Activated CD4-positive, alpha-beta memory T cell treated with anti-CD3 and anti-CD28 coated beads, Interleukin-2, amount 10 ng/mL, durations not matched to agents 7 days and 5 days (primary cell): ENCODE measurements at regions not wholly inside any gene's neighbourhood (a gene's known extent, or its start where the extent isn't known, plus 50 kb on each side); places are given as distances from the start of the nearest gene placed in this dataset.

Experiments
- CTCF ChIA-PET: fragments of 350-600 bp; sonication (Branson Sonifier 250); formaldehyde crosslinking; loops from one replicate; lab custom pipeline; 2021; ENCODE audit warnings: antibody characterized with exemption, inconsistent platforms; lab: Charles Lee
- POLR2A ChIA-PET: fragments of 350-600 bp; sonication (Branson Sonifier 250); formaldehyde crosslinking; loops from one replicate; lab custom pipeline; 2021; ENCODE audit warnings: antibody characterized with exemption; lab: Charles Lee
- DNase-seq: peaks from one replicate; pipeline ENCODE4 v3.0.0-alpha.2; 2020
- H3K27ac Mint-ChIP-seq: one replicate; pipeline ENCODE4 v1.8.0; 2021; ENCODE audit warnings: mild to moderate bottlenecking, mixed read lengths
- H3K27me3 Mint-ChIP-seq: one replicate; pipeline ENCODE4 v1.8.0; 2021; ENCODE audit warnings: mixed read lengths
- H3K36me3 Mint-ChIP-seq: one replicate; pipeline ENCODE4 v1.8.0; 2021; ENCODE audit warnings: low read depth, mixed read lengths
- H3K4me1 Mint-ChIP-seq: one replicate; pipeline ENCODE4 v1.8.0; 2021; ENCODE audit warnings: mixed read lengths
- H3K4me3 Mint-ChIP-seq: one replicate; pipeline ENCODE4 v1.8.0; 2021; ENCODE audit warnings: mild to moderate bottlenecking, mixed read lengths
- H3K9me3 Mint-ChIP-seq: one replicate; pipeline ENCODE4 v1.8.0; 2021; ENCODE audit warnings: mixed read lengths

DNA sequence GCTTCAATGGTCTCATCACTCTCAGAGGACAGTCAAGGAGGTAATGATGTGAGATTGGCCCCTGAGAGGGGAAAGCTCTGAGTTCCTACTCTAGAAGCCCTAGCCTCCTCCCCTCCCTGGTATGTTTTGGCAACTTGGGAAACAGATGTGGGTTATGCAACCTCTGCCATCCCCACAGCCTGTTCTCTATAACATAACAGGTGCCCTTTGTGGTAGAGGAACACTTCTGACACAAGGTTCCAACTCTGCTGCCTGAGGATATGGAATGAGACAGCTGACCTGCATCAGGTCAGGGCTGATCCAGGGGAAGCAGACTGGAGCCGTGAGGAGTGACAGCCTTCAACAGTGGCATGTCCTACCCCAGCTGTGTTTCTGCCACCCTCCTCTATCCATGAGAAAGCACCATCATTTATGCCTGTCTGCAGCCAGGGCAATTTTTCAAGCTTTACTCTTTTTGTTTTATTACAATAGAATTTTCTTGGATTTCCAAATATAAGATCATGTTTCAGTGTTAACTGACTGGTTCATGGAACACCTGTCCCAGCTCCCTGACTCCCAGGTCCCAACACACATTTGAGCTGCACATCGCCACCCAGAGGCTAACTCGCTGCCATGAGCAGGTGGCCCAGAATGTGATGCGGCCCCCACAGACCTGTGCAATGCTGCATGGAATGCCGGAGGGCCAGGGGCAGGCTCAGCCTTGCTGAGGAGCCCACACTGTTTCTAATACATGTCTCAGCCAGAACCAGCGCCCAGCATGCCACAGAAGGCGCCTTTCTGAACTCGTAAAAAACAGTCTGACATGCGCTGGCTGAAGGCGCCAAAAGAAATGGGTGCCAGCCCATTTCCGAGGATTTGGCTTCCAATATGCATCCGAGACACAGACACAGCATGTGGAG lies 124.8 kb upstream of the CHST15 start:
- no peak overlapping the region for H3K27ac Mint-ChIP-seq
- peaks cover 14% of the 10 kb centered on the region for H3K4me1 Mint-ChIP-seq
- ChIA-PET POLR2A (no interaction called here), CTCF (no interaction called here)
- no peaks in the 10 kb centered on the region for H3K9me3 Mint-ChIP-seq
- peaks cover 3% of the 10 kb centered on the region for H3K27me3 Mint-ChIP-seq
- no peaks in the 10 kb centered on the region for H3K36me3 Mint-ChIP-seq
- H3K4me3 Mint-ChIP-seq = no peak overlapping the region
- DNase-seq = no peak

DNA sequence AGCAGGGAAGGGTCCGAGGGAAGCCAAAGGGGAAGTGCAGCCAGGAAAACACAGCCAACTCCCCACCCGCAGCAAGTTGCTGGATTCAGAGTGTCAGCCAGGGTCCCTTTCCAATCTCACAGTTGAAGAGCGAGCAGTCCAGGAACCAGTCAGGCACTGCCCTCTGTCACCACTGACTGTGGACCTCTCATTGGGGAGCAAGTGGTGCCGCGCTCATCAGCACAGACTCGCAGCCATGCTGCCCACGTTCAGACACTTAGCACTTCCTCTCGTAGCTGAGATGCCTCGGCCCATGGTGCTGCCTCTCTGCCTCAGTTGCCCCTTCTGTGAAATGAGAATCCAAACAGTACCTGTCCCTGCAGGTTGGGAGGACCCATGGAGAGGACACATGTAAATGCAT lies 123.6 kb upstream of the CHST15 start:
- peaks cover 3% of the 10 kb centered on the region for H3K27me3 Mint-ChIP-seq
- no peaks in the 10 kb centered on the region for H3K36me3 Mint-ChIP-seq
- H3K27ac Mint-ChIP-seq = no peak overlapping the region
- no peak for DNase-seq
- ChIA-PET POLR2A (no interaction called here), CTCF (no interaction called here)
- no peaks in the 10 kb centered on the region for H3K9me3 Mint-ChIP-seq
- H3K4me3 Mint-ChIP-seq = no peak overlapping the region
- H3K4me1 Mint-ChIP-seq = peaks cover 13% of the 10 kb centered on the region

DNA sequence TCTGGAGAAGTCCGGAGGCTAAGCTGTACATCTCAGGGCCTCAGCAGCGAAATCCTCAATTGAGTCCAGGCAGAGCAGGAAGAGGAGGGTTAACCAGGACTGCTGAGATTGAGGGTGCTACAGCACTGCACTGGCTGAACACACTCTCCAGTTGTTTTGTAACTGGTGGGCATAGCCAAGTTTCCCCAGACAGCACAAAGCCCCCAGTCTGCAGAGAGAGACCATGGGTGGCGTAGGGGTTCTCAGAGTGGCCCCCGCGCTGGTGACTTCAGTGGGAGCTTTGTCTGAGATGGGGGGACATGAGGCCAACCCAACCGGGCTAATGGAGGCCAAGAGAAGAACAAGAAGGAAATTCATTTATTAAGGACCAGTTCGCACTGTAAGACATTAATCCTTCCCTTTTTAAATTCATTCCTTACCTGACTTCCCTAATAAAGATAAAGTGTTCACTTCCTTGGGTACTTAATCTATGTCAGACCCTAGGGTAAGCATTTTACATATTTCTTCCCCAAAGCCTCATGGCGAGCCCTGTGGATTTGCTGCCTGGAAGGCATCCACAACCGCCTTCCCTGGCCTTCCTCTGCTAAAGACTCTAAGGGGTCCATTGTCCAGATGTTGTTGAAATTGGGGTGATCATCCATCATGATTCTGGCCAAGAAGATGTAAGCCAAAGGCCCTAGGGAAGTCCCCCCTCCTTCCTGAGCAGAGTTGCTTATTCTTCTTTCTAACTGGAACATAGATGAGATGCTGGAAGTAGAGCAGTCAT lies 121.4 kb upstream of the CHST15 start:
- no peak for DNase-seq
- H3K4me1 Mint-ChIP-seq = no peaks in the 10 kb centered on the region
- CTCF ChIA-PET = no interaction called here
- no peak overlapping the region for H3K27ac Mint-ChIP-seq
- no peak overlapping the region for H3K4me3 Mint-ChIP-seq
- POLR2A ChIA-PET = no interaction called here
- H3K36me3 Mint-ChIP-seq = no peaks in the 10 kb centered on the region
- H3K9me3 Mint-ChIP-seq = no peaks in the 10 kb centered on the region
- peaks cover 3% of the 10 kb centered on the region for H3K27me3 Mint-ChIP-seq

DNA sequence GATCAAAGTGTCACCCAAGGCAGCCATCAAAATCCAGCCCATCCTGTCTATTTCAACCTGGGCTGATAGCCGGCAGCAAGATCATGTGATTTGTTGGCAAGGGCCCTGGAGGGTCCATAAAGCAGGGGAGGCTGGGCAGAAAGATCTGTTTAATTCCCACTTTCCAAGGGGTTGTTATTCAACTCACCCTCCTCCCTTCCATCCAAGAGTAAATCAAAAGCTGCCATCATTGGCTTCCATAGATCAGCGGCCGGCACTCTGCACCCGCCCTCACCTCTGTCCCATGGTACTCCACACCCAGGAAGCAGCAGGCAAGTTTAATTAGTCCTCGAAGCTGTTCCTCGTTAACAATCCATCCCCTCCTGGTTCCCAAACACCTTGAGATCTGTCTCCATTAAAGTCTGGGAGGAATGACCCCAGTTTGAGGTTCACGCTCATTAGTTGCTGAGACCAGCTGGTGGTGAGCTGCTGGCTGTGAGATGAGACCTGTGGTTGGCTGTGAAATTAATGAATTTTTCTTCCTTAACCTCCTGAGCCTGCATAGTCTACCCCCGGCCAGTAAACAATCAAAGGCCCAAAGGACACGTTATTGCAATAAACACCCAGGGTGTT lies 120.6 kb upstream of the CHST15 start:
- H3K27me3 Mint-ChIP-seq = peaks cover 3% of the 10 kb centered on the region
- no peak overlapping the region for H3K4me3 Mint-ChIP-seq
- H3K36me3 Mint-ChIP-seq = no peaks in the 10 kb centered on the region
- no peaks in the 10 kb centered on the region for H3K9me3 Mint-ChIP-seq
- H3K27ac Mint-ChIP-seq = no peak overlapping the region
- ChIA-PET POLR2A (no interaction called here), CTCF (no interaction called here)
- H3K4me1 Mint-ChIP-seq = no peaks in the 10 kb centered on the region
- DNase-seq = no peak

DNA sequence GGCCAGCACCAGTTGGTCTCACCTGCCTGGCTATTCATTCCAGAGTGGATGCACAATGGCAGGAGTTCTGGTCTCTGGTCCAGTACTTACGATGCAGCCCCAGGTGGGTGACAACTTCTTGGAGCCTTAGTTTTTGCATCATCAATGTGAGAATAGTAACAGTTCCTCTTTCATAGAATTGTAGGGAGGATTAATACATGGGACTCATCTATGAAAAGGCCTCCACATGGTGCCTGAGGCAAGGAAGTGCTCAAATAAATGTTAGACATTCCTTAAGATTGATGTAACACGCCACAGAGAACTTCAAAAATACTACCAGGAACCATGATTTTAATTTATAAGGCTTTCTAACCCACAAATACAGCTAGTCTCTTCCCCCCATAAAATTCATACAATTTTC lies 120.1 kb upstream of the CHST15 start:
- H3K36me3 Mint-ChIP-seq = no peaks in the 10 kb centered on the region
- peaks cover 3% of the 10 kb centered on the region for H3K27me3 Mint-ChIP-seq
- H3K27ac Mint-ChIP-seq = no peak overlapping the region
- ChIA-PET CTCF (no interaction called here), POLR2A (no interaction called here)
- H3K9me3 Mint-ChIP-seq = no peaks in the 10 kb centered on the region
- no peaks in the 10 kb centered on the region for H3K4me1 Mint-ChIP-seq
- no peak overlapping the region for H3K4me3 Mint-ChIP-seq
- no peak for DNase-seq

DNA sequence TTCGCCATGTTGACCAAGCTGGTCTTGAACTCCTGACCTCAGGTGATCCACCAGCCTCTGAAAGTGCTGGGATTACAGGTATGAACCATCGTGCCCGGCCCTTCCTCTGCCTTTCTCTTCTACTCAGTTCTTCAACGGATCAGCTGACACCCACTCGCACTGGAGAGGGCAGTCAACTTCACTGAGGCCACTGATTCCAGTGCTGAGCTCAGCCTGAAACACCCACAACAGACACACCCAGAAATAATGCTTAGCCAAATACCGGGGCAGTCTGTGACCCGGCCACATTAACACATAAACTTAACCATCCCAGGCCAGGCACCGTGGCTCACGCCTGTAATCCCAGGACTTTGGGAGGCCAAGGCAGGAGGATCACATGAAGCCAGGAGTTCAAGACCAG lies 119.3 kb upstream of the CHST15 start:
- peaks cover 3% of the 10 kb centered on the region for H3K27me3 Mint-ChIP-seq
- no peak for DNase-seq
- ChIA-PET POLR2A (no interaction called here), CTCF (no interaction called here)
- H3K27ac Mint-ChIP-seq = no peak overlapping the region
- no peak overlapping the region for H3K4me3 Mint-ChIP-seq
- H3K36me3 Mint-ChIP-seq = no peaks in the 10 kb centered on the region
- H3K4me1 Mint-ChIP-seq = no peaks in the 10 kb centered on the region
- H3K9me3 Mint-ChIP-seq = no peaks in the 10 kb centered on the region

DNA sequence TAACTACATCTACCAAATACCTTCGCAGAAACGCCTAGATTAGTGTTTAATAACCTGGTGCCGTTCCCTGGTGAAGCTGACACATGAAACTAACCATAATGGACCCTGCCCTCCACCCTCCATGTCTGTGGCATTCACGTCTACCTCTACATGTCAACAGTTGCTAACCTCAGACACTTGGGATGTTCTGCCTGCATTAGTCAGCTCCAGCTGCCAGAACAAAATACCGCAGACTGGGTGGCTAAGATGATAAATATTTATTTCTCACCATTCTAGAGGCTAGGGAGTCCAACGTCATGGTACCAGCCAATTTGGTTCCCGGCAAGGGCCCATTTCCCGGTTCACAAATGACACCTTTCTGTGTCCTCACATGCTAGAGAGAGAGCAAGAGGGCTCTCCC lies 118.5 kb upstream of the CHST15 start:
- Mint-ChIP-seq H3K4me3 (no peak overlapping the region), H3K36me3 (no peaks in the 10 kb centered on the region), H3K4me1 (no peaks in the 10 kb centered on the region), H3K9me3 (no peaks in the 10 kb centered on the region), H3K27me3 (no peaks in the 10 kb centered on the region), H3K27ac (no peak overlapping the region)
- POLR2A ChIA-PET = no interaction called here
- CTCF ChIA-PET = no interaction called here
- no peak for DNase-seq

DNA sequence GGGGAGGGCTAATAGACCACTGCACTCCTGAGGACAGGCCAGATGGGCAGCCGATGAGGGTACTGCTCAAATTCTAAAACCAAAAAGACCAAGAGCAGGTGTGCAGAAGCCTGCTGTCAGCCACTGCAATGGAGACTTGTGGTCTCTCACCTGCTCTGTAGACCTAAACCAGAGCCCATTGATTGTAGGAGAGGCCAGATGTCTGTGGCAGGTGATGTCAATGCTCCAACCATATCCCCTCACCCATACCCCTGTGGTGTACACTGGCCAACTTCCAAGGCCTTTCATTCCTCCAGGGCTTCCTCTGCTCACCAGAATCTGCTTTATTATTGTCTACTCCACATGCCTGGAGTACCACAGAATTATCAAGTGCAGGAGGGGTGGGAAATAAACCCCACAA lies 116.9 kb upstream of the CHST15 start:
- DNase-seq = no peak
- POLR2A ChIA-PET = no interaction called here
- CTCF ChIA-PET = no interaction called here
- Mint-ChIP-seq H3K4me3 (no peak overlapping the region), H3K4me1 (no peaks in the 10 kb centered on the region), H3K27ac (no peak overlapping the region), H3K27me3 (no peaks in the 10 kb centered on the region), H3K36me3 (no peaks in the 10 kb centered on the region), H3K9me3 (no peaks in the 10 kb centered on the region)

DNA sequence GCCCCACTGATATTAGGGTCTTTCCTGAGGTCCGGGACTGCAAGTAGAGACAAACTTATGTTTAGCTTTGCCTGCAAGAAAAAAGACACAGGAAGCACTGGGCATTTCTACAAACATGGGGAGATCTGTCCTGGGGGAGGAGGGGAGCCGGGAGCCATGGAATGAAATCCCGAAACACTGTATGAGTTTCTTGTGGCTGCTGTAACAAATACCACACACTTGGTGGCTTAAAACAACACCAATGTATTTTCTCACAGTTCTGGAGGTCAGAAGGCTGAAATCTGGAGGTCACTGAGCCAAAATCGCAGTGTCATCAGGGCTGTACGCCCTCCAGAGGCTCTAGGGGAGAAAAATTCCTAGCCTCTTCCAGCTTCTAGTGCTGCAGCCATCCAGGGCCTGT lies 114.0 kb upstream of the CHST15 start:
- Mint-ChIP-seq H3K9me3 (no peaks in the 10 kb centered on the region), H3K4me1 (no peaks in the 10 kb centered on the region), H3K36me3 (no peaks in the 10 kb centered on the region), H3K27ac (no peak overlapping the region), H3K27me3 (no peaks in the 10 kb centered on the region), H3K4me3 (no peak overlapping the region)
- CTCF ChIA-PET = interaction anchor here (0.5 kb wide), 1 partner anchor 207 kb away, joined by 4 read pairs; no protein-coding TSS in a partner anchor
- no peak for DNase-seq
- POLR2A ChIA-PET = no interaction called here

DNA sequence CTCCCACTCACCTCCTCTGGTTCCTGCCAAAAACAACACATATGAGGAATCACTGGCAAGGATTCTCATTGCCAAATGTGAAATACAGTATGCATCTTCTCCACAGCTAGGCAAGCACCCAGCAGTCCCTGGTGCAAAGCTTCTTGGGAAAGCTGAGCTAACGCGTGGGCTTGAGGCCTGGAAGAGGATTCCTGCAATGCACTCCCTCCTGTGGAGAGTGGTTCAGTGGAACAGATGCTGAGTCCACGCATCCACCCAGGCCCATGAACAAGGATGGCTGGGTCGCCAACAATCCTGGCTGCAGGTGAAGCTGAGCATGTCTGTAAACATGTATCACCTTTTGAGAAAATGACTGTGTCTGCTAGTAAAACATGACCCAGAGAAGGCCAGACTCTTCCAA lies 113.2 kb upstream of the CHST15 start:
- DNase-seq = no peak
- CTCF ChIA-PET = interaction anchor here (1.4 kb wide), 1 partner anchor 212 kb away, joined by 3 read pairs; no protein-coding TSS in a partner anchor
- Mint-ChIP-seq H3K27me3 (no peaks in the 10 kb centered on the region), H3K9me3 (no peaks in the 10 kb centered on the region), H3K27ac (no peak overlapping the region), H3K36me3 (no peaks in the 10 kb centered on the region), H3K4me3 (no peak overlapping the region), H3K4me1 (no peaks in the 10 kb centered on the region)
- POLR2A ChIA-PET = no interaction called here

DNA sequence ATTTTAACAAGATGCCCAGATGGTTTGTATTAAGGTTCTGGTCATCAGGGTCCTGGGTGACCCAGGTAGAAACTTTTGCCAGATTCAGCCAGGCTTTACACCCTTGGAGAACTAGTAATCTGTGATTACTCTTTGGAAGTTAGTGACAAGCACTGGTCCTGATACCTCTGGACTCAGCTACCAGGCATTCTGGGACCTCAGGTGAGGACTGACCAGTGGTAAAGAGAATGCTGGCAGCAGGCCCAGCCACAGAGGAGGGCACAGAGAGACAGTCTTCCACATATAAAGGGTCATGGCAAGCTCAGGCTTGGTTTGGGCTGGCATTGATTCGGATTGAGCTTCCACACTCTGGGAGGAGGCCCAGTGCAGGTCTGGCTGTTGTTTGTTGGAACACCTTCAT lies 112.0 kb upstream of the CHST15 start:
- no peaks in the 10 kb centered on the region for H3K4me1 Mint-ChIP-seq
- ChIA-PET POLR2A (no interaction called here), CTCF (interaction anchor here (0.6 to 1.4 kb wide), 3 partner anchors 13 to 841 kb away, joined by 3 to 4 read pairs (median 4); no protein-coding TSS in a partner anchor)
- no peaks in the 10 kb centered on the region for H3K9me3 Mint-ChIP-seq
- no peak overlapping the region for H3K27ac Mint-ChIP-seq
- H3K4me3 Mint-ChIP-seq = no peak overlapping the region
- H3K36me3 Mint-ChIP-seq = no peaks in the 10 kb centered on the region
- no peak for DNase-seq
- peaks cover 2% of the 10 kb centered on the region for H3K27me3 Mint-ChIP-seq

DNA sequence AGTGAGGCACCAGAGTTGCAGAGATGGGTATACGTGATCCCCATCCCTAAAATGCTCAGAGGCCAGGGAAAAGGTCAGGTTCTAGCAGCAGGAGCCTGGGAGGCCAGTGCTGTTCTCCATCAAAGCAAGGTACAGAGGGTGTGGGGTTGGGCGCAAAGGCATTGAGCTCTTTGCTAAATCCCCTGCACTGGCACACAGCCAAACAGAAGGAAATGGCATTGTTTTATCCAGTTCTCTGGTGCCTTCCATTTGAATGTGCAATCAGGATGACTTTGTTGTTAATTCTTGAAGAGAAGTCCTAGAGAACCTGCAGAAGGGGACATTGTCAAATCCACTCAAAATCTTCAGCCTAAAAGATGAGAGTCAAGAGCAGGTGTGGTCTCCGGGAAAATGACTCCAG lies 111.3 kb upstream of the CHST15 start:
- no peaks in the 10 kb centered on the region for H3K4me1 Mint-ChIP-seq
- H3K9me3 Mint-ChIP-seq = no peaks in the 10 kb centered on the region
- H3K27me3 Mint-ChIP-seq = peaks cover 5% of the 10 kb centered on the region
- DNase-seq = no peak
- POLR2A ChIA-PET = no interaction called here
- no peak overlapping the region for H3K4me3 Mint-ChIP-seq
- H3K27ac Mint-ChIP-seq = no peak overlapping the region
- CTCF ChIA-PET = interaction anchor here (0.6 to 1.3 kb wide), 2 partner anchors 12 to 841 kb away, joined by 4 read pairs; no protein-coding TSS in a partner anchor
- no peaks in the 10 kb centered on the region for H3K36me3 Mint-ChIP-seq

DNA sequence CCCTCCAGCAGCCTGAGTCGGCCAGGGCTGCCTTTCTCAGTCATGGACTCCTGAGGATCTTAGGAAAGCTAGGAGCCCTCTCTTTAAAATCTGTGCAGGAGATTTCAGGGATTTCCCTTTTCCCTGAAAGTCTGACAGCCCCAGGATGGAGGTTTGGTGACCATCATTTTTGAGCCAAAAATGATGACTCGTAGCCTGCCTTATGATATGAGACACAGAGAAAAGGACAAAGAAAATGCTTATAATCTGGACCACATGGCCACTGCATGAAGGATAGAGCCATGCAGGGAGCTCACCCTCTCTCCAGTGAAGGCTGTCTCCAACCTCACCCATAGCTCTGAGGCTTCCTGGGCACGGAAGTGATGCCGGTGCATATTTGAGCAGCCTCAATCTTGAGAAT lies 106.6 kb upstream of the CHST15 start:
- DNase-seq = no peak
- ChIA-PET POLR2A (no interaction called here), CTCF (no interaction called here)
- H3K4me1 Mint-ChIP-seq = no peaks in the 10 kb centered on the region
- no peak overlapping the region for H3K4me3 Mint-ChIP-seq
- no peaks in the 10 kb centered on the region for H3K36me3 Mint-ChIP-seq
- no peak overlapping the region for H3K27ac Mint-ChIP-seq
- H3K9me3 Mint-ChIP-seq = no peaks in the 10 kb centered on the region
- peaks cover 7% of the 10 kb centered on the region for H3K27me3 Mint-ChIP-seq
